LHCN-M2 (cell line): ENCODE measurements at regions not wholly inside any gene's neighbourhood (a gene's known extent, or its start where the extent isn't known, plus 50 kb on each side); places are given as distances from the start of the nearest gene placed in this dataset.
"Not testable (repeated sequence)": the region's sequence is repeated elsewhere in the genome, so short reads cannot be mapped to it uniquely, and the experiment has no call there.

ENCODE experiments used
- DNase-seq: peaks from one replicate; pipeline ENCODE4 v3.0.0-alpha.2; 2012; ENCODE audit warnings: low read depth

DNA sequence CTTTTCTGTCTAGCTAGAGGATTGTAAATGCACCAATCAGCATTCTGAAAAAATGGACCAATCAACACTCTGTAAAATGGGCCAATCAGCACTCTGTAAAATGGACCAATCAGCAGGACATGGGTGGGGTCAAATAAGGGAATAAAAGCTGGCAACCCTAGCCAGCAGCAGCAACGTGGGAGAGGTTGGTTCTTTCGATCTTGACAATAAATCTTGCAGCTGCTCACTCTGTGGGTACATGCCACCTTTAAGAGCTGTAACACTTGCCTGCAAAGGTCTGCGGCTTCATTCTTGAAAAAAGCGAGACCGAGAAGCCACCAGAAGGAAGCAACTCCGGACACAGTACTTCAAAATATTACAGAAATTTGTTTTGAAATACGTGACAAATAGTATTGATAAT, 424.6 kb upstream of the CDH9 start:
- no peak for DNase-seq

DNA sequence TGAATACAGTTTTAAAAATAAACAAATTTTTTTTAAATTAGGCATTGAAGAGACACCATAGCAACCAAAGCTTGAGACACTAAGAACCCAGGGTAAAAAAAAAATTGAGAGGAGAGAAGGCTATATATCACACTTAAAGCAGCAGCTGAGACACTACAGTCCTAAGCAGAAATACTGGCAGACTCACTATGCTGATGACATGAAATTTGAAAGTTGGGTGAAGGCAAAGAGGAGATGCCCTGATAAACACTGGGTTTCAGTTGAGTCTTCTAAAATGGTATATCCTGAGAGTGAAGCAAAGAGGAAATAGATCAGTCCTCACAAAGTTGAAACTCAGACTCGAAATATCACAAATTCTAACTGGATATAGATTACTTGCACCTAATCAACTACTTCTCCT, 419.9 kb upstream of the CDH9 start:
- DNase-seq = no peak

DNA sequence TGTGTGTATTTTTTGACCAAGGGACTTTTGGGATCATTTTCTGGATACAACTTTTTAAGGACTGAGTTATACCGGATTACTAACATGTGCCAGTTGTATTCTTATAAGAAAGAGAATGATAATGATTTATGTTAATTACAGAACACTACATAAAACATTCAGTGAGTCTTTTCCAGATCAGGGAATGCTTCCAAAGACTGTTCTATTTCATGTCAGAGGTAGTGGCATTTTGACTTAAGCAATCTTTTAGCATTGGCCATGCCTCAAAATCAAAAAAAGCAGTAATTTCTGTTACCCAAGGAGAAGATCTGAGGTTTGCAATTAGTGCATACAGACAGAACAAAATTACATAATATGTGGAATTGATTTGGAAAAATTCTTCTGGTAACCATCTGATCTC, 413.0 kb upstream of the CDH9 start:
- DNase-seq = no peak

DNA sequence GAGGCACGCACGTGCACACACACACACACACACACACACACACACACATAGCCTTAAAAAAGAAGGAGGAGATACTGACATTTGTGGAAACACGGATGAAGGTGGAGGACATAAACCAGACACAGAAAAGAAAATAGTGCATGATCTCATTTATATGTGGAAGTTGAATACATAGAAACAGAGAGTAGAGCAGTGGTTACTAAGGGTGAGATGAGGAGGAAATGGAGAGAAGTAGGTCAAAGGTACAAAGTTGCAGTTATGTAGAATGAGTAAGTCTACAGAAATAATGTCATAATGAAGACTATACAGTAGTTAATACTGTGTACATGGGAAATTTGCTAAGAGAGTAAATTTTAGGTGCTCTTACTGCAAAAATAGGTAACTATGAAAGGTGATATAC, 412.2 kb upstream of the CDH9 start:
- DNase-seq = peak; percentile 33

DNA sequence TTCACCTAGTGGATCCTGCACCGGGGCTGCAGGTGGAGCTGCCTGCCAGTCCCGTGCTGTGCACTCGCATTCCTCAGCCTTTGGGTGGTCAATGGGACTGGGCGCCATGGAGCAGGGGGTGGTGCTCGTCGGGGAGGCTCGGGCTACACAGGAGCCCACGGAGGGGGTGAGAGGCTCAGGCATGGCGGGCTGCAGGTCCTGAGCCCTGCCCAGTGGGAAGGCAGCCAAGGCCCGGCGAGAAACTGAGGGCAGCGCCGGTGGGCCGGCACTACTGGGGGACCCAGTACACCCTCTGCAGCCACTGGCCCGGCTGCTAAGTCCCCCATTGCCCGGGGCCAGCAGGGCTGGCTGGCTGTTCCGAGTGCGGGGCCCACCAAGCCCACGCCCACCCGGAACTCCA, 401.0 kb upstream of the CDH9 start:
- not testable (repeated sequence) for DNase-seq

DNA sequence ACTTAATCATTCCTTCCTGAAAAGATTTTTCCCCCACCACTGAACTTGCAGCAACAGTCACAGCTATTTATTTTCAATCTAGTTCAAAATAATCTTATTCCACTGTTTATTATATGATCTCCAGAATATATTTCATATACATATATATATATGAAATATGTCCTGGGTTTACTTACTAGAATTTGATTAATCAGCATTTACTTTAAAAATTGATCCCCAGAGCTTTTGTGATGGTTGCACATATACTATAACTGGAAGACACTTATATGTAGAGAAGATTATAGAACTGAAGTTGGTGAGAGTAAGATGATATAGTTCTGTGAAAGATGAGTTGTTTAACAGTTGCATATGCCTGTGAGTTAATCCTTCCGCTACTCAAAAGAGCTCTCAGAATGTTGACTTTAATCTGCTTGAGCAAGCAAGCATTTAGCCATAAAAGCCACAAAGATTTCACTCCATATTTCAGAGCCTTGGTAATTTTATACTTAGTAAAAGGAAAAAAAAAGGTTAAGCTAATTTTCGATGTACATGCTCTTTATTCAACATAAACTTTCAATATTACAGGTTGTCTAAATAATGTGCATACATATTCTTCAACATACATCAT, 399.3 kb upstream of the CDH9 start:
- DNase-seq = peak; percentile 53

DNA sequence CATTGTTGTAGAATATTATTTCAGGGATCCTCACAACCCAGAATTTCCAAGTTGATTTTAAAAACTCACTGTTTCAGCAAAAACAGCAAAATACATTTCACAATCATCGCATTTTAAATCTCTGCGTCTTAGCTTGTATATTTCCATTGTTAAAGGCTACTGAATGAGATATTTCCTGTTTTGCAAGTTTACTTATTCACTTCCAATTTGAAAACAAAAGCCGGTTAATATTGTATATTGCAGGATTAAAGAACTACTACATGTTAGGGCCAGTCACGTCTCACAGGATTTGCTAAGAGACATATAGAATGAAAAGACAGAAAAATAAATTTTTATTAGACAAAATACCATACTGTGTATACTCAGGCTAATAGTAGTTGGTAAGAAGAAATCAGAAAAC, 395.9 kb upstream of the CDH9 start:
- DNase-seq = no peak

DNA sequence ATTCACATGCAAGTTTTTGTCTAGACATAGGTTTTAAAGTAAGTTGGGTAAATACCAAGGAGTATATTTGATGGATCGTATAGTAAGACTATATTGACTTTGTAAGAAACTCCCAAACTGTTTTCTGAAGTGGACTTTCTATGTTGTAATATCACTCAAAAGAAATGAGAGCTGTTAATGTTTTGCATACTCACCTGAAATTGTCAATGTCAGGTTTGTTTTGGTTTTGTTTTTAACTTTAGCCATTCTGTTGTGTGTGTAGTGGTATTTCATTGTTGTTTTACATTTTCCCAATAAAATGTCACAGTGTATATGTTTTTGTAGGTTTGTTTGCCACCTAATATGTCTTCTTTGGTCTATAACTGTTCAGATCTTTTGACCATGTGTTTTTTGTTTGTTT, 375.7 kb upstream of the CDH9 start:
- DNase-seq = no peak

DNA sequence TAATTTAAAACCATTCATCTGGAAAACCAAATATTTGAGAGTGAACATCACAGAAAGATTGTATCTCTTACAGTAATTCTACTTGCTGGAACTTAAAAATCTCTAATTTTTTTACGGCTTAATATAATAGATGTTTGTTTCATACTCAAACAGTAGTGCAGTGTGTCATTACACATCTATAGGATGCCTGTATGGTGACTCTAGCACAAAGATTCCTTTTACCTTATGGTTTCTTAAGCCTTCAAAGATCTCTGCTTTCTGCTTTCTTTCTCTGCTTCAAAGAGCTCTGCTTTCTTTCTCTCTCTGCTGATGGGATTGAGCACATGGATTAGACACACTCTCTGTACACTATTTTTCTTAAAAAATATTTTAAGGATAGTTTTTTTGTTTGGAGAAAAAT, 374.0 kb upstream of the CDH9 start:
- DNase-seq = no peak

DNA sequence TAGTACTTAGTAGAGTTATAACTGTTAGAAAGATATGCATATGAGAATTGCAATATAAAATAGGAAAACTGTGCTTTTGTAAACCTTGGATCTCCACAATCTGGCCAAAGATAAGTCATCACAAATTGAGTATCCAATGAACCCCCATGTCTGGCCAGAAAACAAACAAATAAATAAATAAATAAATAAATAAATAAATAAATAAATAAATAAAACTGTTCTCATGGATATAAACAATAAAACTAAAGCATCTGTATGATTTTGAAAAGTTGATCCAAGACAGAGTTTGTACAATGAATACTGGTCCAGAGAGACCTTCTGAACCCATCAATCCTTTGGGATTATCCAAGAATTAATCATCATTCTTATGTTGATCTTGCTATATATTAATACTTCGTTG, 367.6 kb upstream of the CDH9 start:
- no peak for DNase-seq

DNA sequence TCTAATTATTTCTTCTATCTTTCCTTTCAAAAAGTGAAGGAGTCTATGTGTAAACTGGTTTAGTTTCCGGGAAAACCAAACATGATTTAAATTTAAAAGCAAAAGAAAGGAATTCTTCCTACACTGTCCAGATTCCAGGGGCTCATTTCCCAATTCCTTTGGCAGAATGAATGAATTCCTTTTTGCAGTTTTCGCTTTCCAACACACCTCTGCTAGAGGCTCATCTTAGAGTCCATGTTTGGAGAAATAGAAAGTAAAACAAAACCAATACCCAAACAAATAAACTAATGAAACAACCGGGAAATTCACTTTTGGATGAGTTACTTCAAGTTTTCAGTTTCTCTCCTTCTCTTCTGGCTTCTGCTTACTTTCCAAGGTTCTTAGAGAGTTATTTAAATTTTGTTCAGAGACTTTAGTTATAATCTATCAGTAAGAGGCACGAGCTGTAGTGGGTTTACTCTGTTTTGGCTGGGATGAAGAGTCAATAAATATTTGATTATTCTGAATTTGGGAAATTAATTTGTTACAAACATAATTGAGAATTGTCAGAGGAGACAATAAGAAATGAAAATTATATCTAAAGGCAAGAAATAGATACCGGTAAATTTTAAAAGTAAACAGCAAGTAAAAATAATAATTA, 365.0 kb upstream of the CDH9 start:
- DNase-seq = peak; percentile 64

DNA sequence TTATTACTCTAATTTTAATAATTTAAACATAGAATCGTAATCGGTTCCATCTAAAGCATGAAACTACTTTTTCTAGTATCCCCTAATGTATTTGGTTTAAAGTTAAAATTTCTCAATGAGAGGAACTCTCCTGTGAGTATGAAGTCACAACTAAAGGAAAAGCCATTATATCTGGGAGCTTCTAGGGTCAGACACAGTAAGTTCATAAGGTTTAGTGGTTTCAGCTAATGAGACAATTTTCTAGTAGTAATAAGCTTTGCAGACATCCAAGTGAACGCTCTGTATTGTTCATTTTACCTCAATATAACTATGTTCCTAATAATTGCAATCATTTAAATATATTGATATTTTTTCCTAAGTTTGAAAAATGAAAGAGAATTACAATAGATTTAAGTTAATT, 364.4 kb upstream of the CDH9 start:
- DNase-seq = no peak

DNA sequence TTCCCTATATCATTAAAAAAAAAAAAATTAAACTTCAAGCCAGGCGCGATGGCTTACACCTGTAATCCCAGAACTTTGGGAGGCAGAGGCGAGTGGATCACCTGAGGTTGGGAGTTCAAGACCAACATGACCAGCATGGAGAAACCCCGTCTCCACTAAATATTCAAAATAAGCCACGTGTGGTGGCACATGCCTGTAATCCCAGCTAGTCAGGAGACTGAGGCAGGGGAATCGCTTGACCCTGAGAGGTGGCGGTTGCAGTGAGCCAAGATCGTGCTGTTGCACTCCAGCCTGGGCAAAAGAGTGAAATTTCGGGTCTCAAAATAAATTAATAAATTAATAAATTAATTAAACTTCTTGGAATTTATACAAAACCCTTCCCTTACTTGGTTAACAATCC, 358.6 kb upstream of the CDH9 start:
- no peak for DNase-seq

DNA sequence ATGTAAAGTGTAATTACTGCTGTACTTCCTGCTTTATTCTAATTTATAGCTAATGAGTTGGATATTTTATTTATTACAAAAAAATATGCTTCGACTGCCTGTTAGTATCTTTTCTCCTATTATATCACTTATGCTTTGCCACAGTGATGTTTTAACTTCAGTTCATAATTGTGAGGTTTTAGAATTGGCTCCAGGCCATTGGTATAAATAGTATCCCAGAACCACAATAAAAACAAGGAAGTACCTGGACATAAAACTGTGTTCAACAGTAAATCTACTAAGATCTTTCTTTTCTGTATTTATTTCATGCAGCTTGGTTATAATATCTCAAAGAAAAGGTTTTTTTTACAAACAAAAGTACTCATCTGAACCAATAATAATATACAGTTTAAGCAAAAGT, 354.3 kb upstream of the CDH9 start:
- DNase-seq = peak; percentile 11

DNA sequence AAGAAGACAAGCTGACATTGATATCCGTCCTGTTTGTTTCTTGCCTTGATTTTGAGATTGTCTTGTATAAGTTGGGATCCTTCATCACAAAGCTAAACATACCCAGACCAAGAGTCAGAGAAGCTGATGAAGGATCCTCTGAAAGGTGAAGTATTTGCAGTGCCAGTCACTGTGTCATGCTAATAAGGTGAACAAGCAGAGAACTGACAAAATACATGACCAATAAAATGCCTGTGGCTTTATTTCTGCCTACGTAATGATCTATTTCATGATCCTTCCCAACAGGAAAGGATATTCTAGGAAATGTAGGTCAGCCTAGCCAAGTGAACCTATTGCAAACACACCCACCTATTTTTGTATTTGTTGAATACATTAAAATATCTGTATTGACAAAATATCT, 351.3 kb upstream of the CDH9 start:
- no peak for DNase-seq

DNA sequence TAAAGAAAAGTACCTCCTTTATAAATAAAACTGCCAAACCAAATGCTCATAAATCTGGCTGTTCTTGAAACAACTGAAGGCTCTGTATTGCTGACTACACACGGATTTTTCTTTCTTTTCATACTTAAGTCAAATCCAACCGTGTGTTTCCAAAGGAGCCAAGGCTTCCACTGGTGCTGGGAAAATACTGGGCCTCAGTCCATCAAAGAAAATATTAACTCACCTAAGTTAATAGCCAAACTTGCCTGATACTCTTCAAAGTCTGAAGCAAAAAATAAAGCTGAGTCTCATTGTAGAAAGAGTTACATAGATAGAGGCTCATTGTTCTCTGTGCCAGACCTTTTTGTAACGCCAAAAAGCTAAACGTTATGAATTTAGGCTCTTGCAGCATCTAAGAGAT, 350.4 kb upstream of the CDH9 start:
- no peak for DNase-seq

DNA sequence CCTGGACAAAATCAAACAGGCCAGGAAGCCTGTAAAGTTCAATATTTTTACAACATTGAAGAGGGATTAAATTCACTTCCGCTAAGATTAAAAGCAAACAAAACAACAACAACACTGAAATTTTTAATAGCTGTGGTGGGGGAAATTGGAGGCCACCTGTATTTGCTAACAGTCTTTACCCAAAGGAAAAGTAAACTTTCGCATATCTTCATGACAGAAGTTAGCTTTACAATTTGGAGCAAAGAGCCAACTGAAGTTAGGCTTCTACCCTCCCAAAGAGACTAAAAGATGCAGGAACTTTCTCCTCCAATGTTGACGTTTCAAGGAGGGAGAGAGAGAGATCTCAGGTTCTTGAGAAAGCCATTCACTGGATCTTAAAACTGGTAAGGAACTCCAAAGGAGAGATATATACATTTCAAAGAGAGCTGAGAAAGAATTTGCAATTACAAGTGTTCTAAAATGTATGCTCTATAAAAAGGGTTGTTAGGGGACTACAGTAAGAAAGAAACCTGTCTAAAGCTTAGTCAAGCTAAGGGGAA, 349.2 kb upstream of the CDH9 start:
- no peak for DNase-seq

DNA sequence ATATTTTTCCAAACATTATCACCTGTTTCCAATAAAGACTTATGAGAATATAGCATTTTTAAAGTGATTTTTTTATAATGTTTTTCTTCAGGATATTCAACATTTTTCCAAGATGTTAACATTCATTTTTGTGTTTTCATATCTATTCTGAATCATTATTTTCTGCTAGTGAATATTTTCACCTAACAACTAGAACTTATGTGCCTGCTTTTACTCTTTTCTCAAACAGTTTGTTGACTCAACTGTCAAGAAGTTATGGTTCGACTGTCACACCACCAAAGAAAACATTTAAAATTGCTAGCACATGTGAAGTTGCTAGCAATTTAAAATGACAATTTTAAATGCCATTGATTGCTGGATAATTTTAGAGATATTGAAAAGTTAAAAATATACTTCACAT, 343.3 kb upstream of the CDH9 start:
- no peak for DNase-seq

DNA sequence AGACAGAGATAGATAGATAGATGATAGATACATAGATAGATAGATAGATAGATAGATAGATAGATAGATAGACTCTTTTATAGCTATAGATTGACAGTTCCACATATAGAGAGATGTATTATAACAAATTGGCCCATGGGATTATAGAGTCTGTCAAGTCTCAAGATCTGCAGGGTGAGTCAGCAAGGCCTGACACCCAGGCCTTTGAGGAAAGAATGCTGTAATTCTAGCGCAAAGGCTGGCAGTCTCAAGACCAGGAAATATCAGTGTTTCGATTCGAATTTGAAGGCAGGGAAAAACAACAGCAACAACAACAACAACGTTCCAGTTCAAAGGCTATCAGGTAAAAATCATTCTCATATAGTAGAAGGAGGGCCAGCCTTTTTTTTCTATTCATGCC, 339.2 kb upstream of the CDH9 start:
- DNase-seq = no peak

DNA sequence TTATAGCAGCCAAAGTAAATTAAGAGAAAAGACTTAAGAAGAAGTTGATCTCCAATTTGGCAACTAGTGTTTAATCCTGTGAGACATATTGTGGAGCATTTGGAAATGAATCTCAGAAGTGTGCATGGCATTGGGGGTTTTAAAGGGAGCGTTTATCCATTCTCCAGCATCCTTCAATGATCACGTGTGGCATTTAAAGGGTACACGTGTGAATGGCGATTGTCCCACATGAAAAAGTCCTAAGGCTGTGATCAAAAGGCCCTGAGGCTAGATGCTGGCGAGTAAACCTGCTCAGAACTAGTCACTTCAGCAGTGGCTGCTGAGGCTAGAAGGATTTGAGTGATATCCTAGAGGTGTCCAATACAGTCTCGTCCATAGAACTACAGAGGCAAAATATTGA, 315.6 kb upstream of the CDH9 start:
- no peak for DNase-seq

DNA sequence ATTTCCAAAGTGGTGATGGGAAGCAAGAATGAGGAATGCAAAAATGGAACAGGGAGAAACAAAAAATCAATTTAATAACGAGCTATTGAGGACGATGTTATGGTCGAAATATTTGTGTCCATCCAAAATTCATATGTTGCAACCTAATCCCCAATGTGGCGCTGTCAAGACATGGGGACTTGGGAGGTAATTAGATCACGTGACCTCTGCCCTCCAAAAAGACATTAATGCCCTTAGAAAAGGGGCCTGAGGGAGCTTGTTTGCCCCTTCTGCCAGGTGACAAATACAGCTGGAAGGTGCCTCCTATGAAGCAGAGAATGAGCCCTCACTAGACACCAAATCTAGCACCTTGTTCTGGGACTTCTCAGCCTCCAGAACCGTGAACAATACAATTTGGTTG, 315.2 kb upstream of the CDH9 start:
- DNase-seq = no peak

DNA sequence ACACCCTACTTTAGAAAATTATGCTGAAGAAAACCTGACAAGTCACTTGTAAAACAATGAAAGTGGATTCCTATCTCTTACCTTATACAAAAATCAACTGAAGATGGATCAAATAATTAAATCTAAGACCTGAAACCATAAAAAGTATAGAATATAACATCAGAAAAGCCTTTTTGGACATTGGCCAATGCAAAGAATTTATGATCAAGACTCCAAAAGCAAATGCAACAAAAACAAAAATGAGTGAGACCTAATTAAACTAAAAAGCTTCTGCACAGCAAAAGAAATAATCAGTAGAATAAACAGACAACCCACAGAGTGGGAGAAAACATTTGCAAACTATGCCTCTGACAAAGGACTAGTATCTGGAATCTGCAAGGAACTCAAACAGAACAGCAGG, 303.0 kb upstream of the CDH9 start:
- DNase-seq = no peak

DNA sequence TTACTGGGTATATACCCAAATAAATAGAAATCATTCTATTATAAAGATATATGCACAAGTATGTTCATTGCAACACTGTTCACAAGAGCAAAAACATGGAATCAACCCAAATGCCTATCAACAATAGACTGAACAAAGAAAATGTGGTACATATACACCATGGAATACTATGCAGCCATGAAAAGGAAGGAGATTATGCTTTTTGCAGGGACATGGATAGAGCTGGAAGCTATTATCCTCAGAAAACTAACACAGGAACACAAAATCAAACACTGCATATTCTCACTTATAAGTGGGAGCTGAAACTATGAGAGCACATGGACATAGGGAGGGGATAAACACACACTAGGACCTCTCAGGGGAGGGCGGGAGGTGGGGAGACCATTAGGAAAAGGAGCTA, 298.4 kb upstream of the CDH9 start:
- no peak for DNase-seq

DNA sequence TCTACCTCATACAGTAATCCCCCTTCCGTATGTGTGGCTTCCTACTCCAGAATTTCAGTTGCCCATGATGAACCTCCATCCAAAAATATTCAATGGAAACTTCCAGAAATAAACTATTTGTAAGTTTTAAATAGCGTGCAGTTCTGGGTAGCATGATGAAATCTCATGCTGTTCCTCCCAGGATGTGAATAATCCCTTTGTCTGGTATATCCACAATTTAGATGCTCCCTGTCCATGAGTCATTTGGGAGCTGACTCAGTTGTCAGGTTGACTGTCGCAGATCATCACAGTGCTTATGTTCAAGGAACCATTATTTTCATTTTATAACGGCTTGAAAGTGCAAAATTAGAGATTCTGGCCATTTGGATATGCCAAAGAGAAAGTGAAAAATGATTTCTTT, 290.1 kb upstream of the CDH9 start:
- DNase-seq = peak; percentile 86
